SW480 (cell line): ENCODE measurements at regions not wholly inside any gene's neighbourhood (a gene's known extent, or its start where the extent isn't known, plus 50 kb on each side); places are given as distances from the start of the nearest gene placed in this dataset.

ENCODE experiments used
- DNase-seq: peaks from one replicate; pipeline ENCODE4 v3.0.0-alpha.2; 2016; ENCODE audit warnings: low spot score

GRCh38 chr3:59545374-59545773, 495.5 kb upstream of the CFAP20DC start:
- no peak for DNase-seq

GRCh38 chr3:59542276-59542675, 492.5 kb upstream of the CFAP20DC start:
- no peak for DNase-seq

GRCh38 chr3:59540696-59541095, 490.9 kb upstream of the CFAP20DC start:
- DNase-seq, result no peak

GRCh38 chr3:59540241-59540640, 490.4 kb upstream of the CFAP20DC start:
- DNase-seq, result no peak

GRCh38 chr3:59538753-59539432, 489.1 kb upstream of the CFAP20DC start:
- DNase-seq, result no peak

GRCh38 chr3:59535791-59536221, 486.0 kb upstream of the CFAP20DC start:
- no peak for DNase-seq

GRCh38 chr3:59531994-59532393, 482.2 kb upstream of the CFAP20DC start:
- no peak for DNase-seq

- no peak for DNase-seq
These were observed 481.4 kb upstream of the CFAP20DC start for GRCh38 chr3:59531066-59531745.

GRCh38 chr3:59528251-59528650, 478.4 kb upstream of the CFAP20DC start:
- DNase-seq, result no peak

GRCh38 chr3:59527493-59527892, 477.7 kb upstream of the CFAP20DC start:
- no peak for DNase-seq

- no peak for DNase-seq
These were observed 477.2 kb upstream of the CFAP20DC start for GRCh38 chr3:59526999-59527398.

GRCh38 chr3:59522550-59522949, 472.7 kb upstream of the CFAP20DC start:
- DNase-seq, result no peak

- no peak for DNase-seq
These were observed 469.3 kb upstream of the CFAP20DC start for GRCh38 chr3:59519094-59519493.

- no peak for DNase-seq
These were observed 468.6 kb upstream of the CFAP20DC start for GRCh38 chr3:59518283-59519055.

GRCh38 chr3:59517388-59517787, 467.6 kb upstream of the CFAP20DC start:
- no peak for DNase-seq

GRCh38 chr3:59515966-59516365, 466.1 kb upstream of the CFAP20DC start:
- no peak for DNase-seq

- DNase-seq, result no peak
These were observed 465.1 kb upstream of the CFAP20DC start for GRCh38 chr3:59514865-59515482.

- DNase-seq, result no peak
These were observed 463.7 kb upstream of the CFAP20DC start for GRCh38 chr3:59513570-59513969.

- no peak for DNase-seq
These were observed 462.2 kb upstream of the CFAP20DC start for GRCh38 chr3:59512066-59512465.

- DNase-seq, result no peak
These were observed 460.8 kb upstream of the CFAP20DC start for GRCh38 chr3:59510576-59510975.

- no peak for DNase-seq
These were observed 458.4 kb upstream of the CFAP20DC start for GRCh38 chr3:59508273-59508672.

- no peak for DNase-seq
These were observed 456.4 kb upstream of the CFAP20DC start for GRCh38 chr3:59506191-59506590.

GRCh38 chr3:59503441-59503840, 453.6 kb upstream of the CFAP20DC start:
- DNase-seq, result no peak
